Testis (tissue), 2 donors: ENCODE measurements at regions not wholly inside any gene's neighbourhood (a gene's known extent, or its start where the extent isn't known, plus 50 kb on each side); places are given as distances from the start of the nearest gene placed in this dataset.
A peak's percentile ranks its signal among the peaks of the same experiment; 100 is the strongest.

Experiments
- DNase-seq: peaks from one replicate; pipeline ENCODE4 v3.0.0-alpha.2; 2019
- H3K27ac ChIP-seq, 2 donors: fragments of 200-600 bp; sonication (generic); one replicate each; pipeline ENCODE4 v1.5.1; 2019
- H3K27me3 ChIP-seq: fragments of 200-600 bp; sonication (generic); one replicate; pipeline ENCODE4 v1.5.1; 2019
- H3K36me3 ChIP-seq: fragments of 200-600 bp; sonication (generic); one replicate; pipeline ENCODE4 v1.5.1; 2017; ENCODE audit warnings: low read depth; ENCODE audit errors: missing control alignments
- H3K4me1 ChIP-seq: fragments of 200-600 bp; sonication (generic); one replicate; pipeline ENCODE4 v1.5.1; 2019
- H3K4me3 ChIP-seq, 2 donors: fragments of 200-600 bp; sonication (generic); one replicate each; pipeline ENCODE4 v1.5.1; 2017 to 2019
- H3K9me3 ChIP-seq: fragments of 200-600 bp; sonication (generic); one replicate; pipeline ENCODE4 v1.5.1; 2017
- POLR2A ChIP-seq: fragments of 450-650 bp; IDR thresholded peaks from one replicate; pipeline ENCODE4 v1.6.1; 2017; ENCODE audit warnings: antibody characterized with exemption, mild to moderate bottlenecking, moderate library complexity
- WGBS, 2 donors: methylation state at CpG; one replicate each; pipeline ENCODE4 v1.1.5; 2018; 5-methylcytosine and 5-hydroxymethylcytosine counted together
- intact Hi-C: fragments of 100-400 bp; cut with DNase I; formaldehyde crosslinking; loops from one replicate; pipeline ENCODE4 v1.15.1; 2023; ENCODE audit warnings: low total_unique reads
- TF ChIP-seq, protein P1 (sequence below), 3 experiments: fragments of 450-650 bp in 2 of 3; fragments of 200-600 bp in 1 of 3; sonication (generic) in 1 of 3; IDR thresholded peaks; one replicate each; pipeline ENCODE4 v1.5.1; 2016 to 2019; ENCODE audit warnings: antibody characterized with exemption in 3 of 3, mild to moderate bottlenecking in 2 of 3, moderate library complexity in 1 of 3

DNA sequence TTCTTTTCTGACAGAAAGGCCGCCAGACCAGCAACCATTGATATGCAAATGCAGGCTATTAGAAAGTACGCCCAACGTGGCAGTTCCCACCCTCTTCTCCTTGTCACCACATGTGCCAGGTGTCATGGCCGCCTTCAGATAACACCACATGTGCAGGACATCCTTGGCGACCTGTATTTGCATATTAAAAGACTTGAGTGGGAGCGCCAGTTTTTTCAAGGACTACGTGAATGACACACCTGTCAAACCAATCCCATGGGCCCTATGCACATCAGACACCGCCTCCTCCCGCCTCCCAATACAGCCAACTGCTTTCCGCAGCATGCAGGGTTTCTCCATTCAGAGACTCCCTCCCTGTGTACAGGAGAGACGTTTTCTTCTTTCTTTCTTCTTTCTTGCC lies 318.6 kb upstream of the FAR2 start:
- WGBS, 2 donors = 51 to 80% methylated on average over 11 of the region's 11 CpGs
- no peak overlapping the region for H3K27ac ChIP-seq

DNA sequence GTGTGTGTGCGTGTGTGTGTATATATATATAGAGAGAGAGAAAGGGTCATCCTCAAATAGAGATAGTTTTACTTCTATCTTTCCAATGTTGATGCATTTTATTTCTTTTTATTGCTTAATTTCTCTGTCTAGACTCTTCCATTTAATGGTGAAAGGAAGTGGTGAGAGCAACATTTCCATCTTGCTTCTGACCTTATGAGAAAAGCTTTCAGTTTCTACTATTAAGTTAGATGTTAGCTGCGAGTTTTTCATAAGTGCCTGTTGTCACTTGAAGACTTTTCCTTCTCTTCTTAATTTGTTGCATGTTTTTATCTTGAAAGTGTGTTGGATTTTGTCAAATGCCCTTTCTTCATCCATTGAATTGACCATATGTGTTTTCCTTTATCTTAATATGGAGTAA lies 304.4 kb upstream of the FAR2 start:
- DNase-seq = no peak
- no peaks in the 10 kb centered on the region for H3K36me3 ChIP-seq
- H3K27me3 ChIP-seq = no peaks in the 10 kb centered on the region
- TF ChIP-seq, protein P1, sequence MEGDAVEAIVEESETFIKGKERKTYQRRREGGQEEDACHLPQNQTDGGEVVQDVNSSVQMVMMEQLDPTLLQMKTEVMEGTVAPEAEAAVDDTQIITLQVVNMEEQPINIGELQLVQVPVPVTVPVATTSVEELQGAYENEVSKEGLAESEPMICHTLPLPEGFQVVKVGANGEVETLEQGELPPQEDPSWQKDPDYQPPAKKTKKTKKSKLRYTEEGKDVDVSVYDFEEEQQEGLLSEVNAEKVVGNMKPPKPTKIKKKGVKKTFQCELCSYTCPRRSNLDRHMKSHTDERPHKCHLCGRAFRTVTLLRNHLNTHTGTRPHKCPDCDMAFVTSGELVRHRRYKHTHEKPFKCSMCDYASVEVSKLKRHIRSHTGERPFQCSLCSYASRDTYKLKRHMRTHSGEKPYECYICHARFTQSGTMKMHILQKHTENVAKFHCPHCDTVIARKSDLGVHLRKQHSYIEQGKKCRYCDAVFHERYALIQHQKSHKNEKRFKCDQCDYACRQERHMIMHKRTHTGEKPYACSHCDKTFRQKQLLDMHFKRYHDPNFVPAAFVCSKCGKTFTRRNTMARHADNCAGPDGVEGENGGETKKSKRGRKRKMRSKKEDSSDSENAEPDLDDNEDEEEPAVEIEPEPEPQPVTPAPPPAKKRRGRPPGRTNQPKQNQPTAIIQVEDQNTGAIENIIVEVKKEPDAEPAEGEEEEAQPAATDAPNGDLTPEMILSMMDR (IDR thresholded peaks at IDR 0.05) = no peak
- TF ChIP-seq POLR2A = no peak
- no peaks in the 10 kb centered on the region for H3K9me3 ChIP-seq
- H3K4me1 ChIP-seq = no peaks in the 10 kb centered on the region
- H3K4me3 ChIP-seq = no peak overlapping the region
- intact Hi-C loops = no loop called here
- H3K27ac ChIP-seq = no peak overlapping the region
- WGBS, 2 donors = 30 to 57% methylated on average over 2 of the region's 2 CpGs

More for the DNA sequence above, 318.6 kb upstream of the FAR2 start:
- intact Hi-C loops = no loop called here
- Histone ChIP-seq H3K4me3 (peak overlapping the region in 1 of 2 donors; percentile 13), H3K27me3 (no peaks in the 10 kb centered on the region), H3K36me3 (no peaks in the 10 kb centered on the region), H3K4me1 (no peaks in the 10 kb centered on the region), H3K9me3 (no peaks in the 10 kb centered on the region)
- no peak for DNase-seq
- TF ChIP-seq, protein P1 (IDR thresholded peaks at IDR 0.05) = no peak
- TF ChIP-seq POLR2A = no peak

DNA sequence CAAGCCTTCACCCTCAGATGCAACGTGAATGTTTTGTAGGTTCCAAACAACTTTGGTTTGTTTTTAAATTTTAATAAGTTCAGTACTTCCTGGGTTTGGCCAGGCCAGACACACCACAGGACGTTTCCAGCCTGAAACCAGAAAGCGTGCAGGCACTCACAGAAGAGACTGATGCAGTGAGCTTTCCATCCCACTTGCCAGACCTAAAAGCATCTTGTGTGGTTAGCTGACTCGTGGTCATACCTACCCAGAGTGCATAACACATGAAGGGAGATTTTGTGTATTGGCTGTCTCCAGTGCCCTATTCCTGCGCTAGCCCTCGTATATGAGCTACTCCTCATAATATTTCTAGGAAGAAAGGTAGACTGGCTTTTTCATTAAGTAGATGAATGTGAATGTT lies 297.3 kb upstream of the FAR2 start:
- H3K4me1 ChIP-seq = no peaks in the 10 kb centered on the region
- TF ChIP-seq, protein P1 (IDR thresholded peaks at IDR 0.05) = no peak
- TF ChIP-seq POLR2A = no peak
- no peaks in the 10 kb centered on the region for H3K9me3 ChIP-seq
- no peaks in the 10 kb centered on the region for H3K27me3 ChIP-seq
- H3K4me3 ChIP-seq = no peak overlapping the region
- H3K27ac ChIP-seq = no peak overlapping the region
- DNase-seq = no peak
- intact Hi-C loops = no loop called here
- H3K36me3 ChIP-seq = no peaks in the 10 kb centered on the region
- 85 to 87% methylated on average over 6 of the region's 6 CpGs for WGBS, 2 donors

DNA sequence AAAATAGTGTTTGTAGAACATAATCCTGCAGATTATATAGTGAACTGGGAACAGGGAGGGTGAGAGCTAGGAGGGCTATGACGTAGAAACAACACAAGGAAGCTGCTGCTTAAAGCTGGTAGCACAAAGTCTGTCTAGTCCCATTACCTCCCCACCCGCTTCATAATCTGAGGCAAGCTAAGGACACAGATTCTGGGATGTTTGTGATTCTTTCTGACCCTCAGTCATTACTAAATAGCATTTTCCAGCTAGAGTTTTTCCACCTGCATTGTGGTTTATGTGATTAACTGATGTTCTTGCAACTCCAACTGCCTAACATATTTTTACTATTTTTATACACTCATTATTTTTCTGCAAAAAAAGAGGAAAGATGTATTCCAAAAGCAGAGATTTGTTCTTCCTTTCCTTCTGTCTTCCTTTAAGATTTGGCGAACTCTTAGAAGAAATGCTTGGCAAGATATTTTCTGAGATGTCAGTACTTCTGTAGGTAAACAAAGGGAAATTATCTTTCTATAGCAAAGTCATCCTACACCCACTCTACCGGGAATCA lies 293.2 kb upstream of the FAR2 start:
- no peak for DNase-seq

DNA sequence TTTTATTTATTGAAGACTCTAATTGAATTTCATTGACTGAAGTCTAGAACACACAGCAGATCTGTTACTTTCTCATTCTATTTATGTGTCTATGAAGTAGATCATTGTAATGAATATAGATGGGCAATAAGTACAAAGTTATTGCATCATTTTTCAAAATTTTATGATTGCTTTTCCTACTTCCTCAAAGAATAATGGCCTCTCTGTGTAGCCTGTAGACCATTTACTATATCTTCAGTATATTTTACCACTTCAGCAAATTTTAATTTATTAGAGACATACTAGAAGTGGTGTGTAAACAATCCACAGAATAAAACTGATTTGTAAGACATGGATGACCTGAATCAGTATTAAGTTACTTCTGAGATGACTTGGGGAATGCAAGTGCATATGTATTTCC lies 291.7 kb upstream of the FAR2 start:
- Histone ChIP-seq H3K27me3 (no peaks in the 10 kb centered on the region), H3K27ac (no peak overlapping the region), H3K9me3 (no peaks in the 10 kb centered on the region), H3K4me1 (no peaks in the 10 kb centered on the region), H3K4me3 (no peak overlapping the region), H3K36me3 (no peaks in the 10 kb centered on the region)
- no peak for DNase-seq
- no peak for TF ChIP-seq POLR2A
- TF ChIP-seq, protein P1 (IDR thresholded peaks at IDR 0.05) = no peak
- intact Hi-C loops = no loop called here

More for the DNA sequence above, 293.2 kb upstream of the FAR2 start:
- TF ChIP-seq, protein P1 (IDR thresholded peaks at IDR 0.05) = no peak
- no peak for TF ChIP-seq POLR2A
- Histone ChIP-seq H3K27me3 (no peaks in the 10 kb centered on the region), H3K27ac (peak overlapping the region in 1 of 2 donors; percentile 11), H3K4me1 (no peaks in the 10 kb centered on the region), H3K9me3 (no peaks in the 10 kb centered on the region), H3K36me3 (no peaks in the 10 kb centered on the region), H3K4me3 (no peak overlapping the region)
- intact Hi-C loops = no loop called here
- 53 to 54% methylated on average over 4 of the region's 4 CpGs for WGBS, 2 donors
